ENCODE measurements at regions not wholly inside any gene's neighbourhood (a gene's known extent, or its start where the extent isn't known, plus 50 kb on each side); places are given as distances from the start of the nearest gene placed in this dataset.
"Not testable (repeated sequence)": the region's sequence is repeated elsewhere in the genome, so short reads cannot be mapped to it uniquely, and the experiment has no call there.

DNA sequence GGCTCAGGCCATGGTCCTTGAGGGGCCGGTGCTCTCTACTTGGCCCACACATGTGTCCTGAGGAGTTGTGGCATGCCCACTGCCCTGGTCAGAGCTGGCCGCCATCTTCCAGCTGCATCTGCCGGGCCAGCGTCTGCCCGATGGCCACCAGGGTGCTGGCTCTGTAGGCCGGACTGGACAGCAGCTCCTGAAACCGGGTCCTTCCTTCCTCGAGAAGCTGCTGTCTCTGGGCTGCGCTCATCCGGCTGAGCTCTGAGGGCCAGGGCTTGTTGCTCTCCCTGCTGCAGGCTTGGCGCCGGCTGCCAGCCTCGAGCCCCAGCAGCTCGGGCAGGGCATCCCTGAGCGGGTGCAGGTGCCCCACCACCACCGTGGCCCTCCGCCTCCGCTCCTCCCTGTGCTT lies 182.1 kb downstream of the POTEC start:
- TF ChIP-seq, protein P1, sequence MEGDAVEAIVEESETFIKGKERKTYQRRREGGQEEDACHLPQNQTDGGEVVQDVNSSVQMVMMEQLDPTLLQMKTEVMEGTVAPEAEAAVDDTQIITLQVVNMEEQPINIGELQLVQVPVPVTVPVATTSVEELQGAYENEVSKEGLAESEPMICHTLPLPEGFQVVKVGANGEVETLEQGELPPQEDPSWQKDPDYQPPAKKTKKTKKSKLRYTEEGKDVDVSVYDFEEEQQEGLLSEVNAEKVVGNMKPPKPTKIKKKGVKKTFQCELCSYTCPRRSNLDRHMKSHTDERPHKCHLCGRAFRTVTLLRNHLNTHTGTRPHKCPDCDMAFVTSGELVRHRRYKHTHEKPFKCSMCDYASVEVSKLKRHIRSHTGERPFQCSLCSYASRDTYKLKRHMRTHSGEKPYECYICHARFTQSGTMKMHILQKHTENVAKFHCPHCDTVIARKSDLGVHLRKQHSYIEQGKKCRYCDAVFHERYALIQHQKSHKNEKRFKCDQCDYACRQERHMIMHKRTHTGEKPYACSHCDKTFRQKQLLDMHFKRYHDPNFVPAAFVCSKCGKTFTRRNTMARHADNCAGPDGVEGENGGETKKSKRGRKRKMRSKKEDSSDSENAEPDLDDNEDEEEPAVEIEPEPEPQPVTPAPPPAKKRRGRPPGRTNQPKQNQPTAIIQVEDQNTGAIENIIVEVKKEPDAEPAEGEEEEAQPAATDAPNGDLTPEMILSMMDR (IDR thresholded peaks at IDR 0.05), result not testable (repeated sequence)
- TF ChIP-seq POLR2A (IDR thresholded peaks at IDR 0.05), result not testable (repeated sequence)

Measured in esophagus squamous epithelium (tissue), 4 donors.